K562 (cell line): ENCODE measurements at regions not wholly inside any gene's neighbourhood (a gene's known extent, or its start where the extent isn't known, plus 50 kb on each side); places are given as distances from the start of the nearest gene placed in this dataset.

Experiments
- ATAC-seq: fragments of 200-7000 bp; cut with Tn5 transposase; 3 replicates; pipeline ENCODE4 v1.9.1; 2020; ENCODE audit warnings: moderate library complexity
- BruUV-seq: library from RNA; stranded (reverse); fragments of 400-500 nt; replicated peaks from 2 replicates; lab custom pipeline; 2021; lab: Mats Ljungman, UMichigan
- CTCF ChIA-PET: fragments of 300-600 bp; formaldehyde crosslinking; extraction: SDS; loops from one replicate; lab custom pipeline; 2021; ENCODE audit warnings: low intra/inter-chr PET ratio; lab: Yijun Ruan, JAX
- POLR2A ChIA-PET: fragments of 300-600, 350-650 bp; sonication (Branson Sonifier 250); formaldehyde crosslinking; extraction: SDS; loops from one replicate; lab custom pipeline; 2021; ENCODE audit warnings: antibody characterized with exemption, inconsistent platforms; lab: Yijun Ruan, JAX
- DNase-seq, 4 experiments: peaks; one replicate each; pipeline versions ENCODE4 v3.0.0 to v3.0.0-alpha.2; 2011 to 2018; ENCODE audit warnings: low spot score in 3 of 4, mixed read lengths in 3 of 4; ENCODE audit errors: extremely low read depth in 1 of 4
- FAIRE-seq: peaks from 2 replicates; lab custom pipeline; 2011; peaks lifted over from hg19 to GRCh38; lab: Jason Lieb, UNC
- H2AFZ ChIP-seq: 2 replicates; pipeline ENCODE4 v1.6.0; 2011; ENCODE audit warnings: low read depth, low read length, control low read depth, inconsistent platforms
- H3K27ac ChIP-seq: fragments of 200-600 bp; 3 replicates; pipeline ENCODE4 v1.8.0; 2011; ENCODE audit warnings: low read depth, mild to moderate bottlenecking, control low read depth, inconsistent platforms, low read length, moderate library complexity, mixed read lengths; ENCODE audit errors: extremely low read depth
- H3K27me3 ChIP-seq, 2 experiments: fragments of 300-600 bp in 1 of 2; 2 replicates in 1 of 2; 3 replicates in 1 of 2; pipeline versions ENCODE4 v1.6.0 to v1.8.0; 2011; ENCODE audit warnings: inconsistent platforms in 2 of 2, low read length in 2 of 2, mild to moderate bottlenecking in 1 of 2, mixed read lengths in 1 of 2, moderate library complexity in 1 of 2; ENCODE audit not compliant: control insufficient read depth in 2 of 2, insufficient read depth in 2 of 2
- H3K36me3 ChIP-seq: fragments of 300-600 bp; 3 replicates; pipeline ENCODE4 v1.8.0; 2011; ENCODE audit warnings: mild to moderate bottlenecking, low read length, inconsistent platforms; ENCODE audit not compliant: control insufficient read depth, insufficient read depth
- H3K4me1 ChIP-seq, 2 experiments: fragments of 200-600 bp in 1 of 2; replicated peaks in 1 of 2; 2 replicates in 1 of 2; 3 replicates in 1 of 2; pipeline versions ENCODE4 v1.5.1 to v1.8.0; 2011; ENCODE audit warnings: inconsistent platforms in 2 of 2, low read length in 2 of 2, mild to moderate bottlenecking in 1 of 2, mixed read lengths in 1 of 2, moderate library complexity in 1 of 2; ENCODE audit not compliant: control insufficient read depth in 2 of 2, insufficient read depth in 2 of 2
- H3K4me2 ChIP-seq: 2 replicates; pipeline ENCODE4 v1.6.1; 2011; ENCODE audit warnings: low read length, control low read depth, inconsistent platforms, mixed read lengths; ENCODE audit not compliant: insufficient read depth
- H3K4me3 ChIP-seq: fragments of 200-600 bp; sonication (generic), shearing (Covaris generic); 2 replicates; pipeline ENCODE4 v1.5.1; 2016; ENCODE audit warnings: control low read depth, inconsistent platforms
- H3K79me2 ChIP-seq: fragments of 200-600 bp; 3 replicates; pipeline ENCODE4 v1.8.0; 2011; ENCODE audit warnings: low read length, inconsistent platforms; ENCODE audit not compliant: control insufficient read depth, insufficient read depth
- H3K9ac ChIP-seq, 2 experiments: 2 replicates each; pipeline versions ENCODE4 v1.6.0 to v1.6.1; 2011; ENCODE audit warnings: low read depth in 2 of 2, low read length in 2 of 2, control low read depth in 1 of 2, inconsistent platforms in 1 of 2, mild to moderate bottlenecking in 1 of 2, mixed read lengths in 1 of 2; ENCODE audit not compliant: insufficient read depth in 1 of 2
- H3K9me1 ChIP-seq: one replicate; pipeline ENCODE4 v1.6.0; 2011; ENCODE audit warnings: inconsistent platforms, mild to moderate bottlenecking, low read length, moderate library complexity; ENCODE audit not compliant: control insufficient read depth, insufficient read depth
- H3K9me3 ChIP-seq: replicated peaks from 2 replicates; pipeline ENCODE4 v1.5.1; 2011; ENCODE audit warnings: low read depth, low read length, inconsistent platforms; ENCODE audit not compliant: control insufficient read depth, insufficient read depth
- H4K20me1 ChIP-seq: replicated peaks from 2 replicates; pipeline ENCODE4 v1.6.1; 2011; ENCODE audit warnings: low read length, inconsistent platforms, mixed read lengths; ENCODE audit not compliant: control insufficient read depth, insufficient read depth
- C11orf30 ChIP-seq: fragments of 450-650 bp; IDR thresholded peaks from 2 replicates; pipeline ENCODE4 v1.6.1; 2016; ENCODE audit warnings: low read depth, mild to moderate bottlenecking
- FOSL1 ChIP-seq: fragments of 200-800 bp; sonication (Bioruptor generic); conservative IDR thresholded peaks from 2 replicates; pipeline ENCODE4 v1.6.1; 2016; ENCODE audit warnings: missing genetic modification characterization, missing compliant biosample characterization
- HEY1 ChIP-seq: fragments of 250-450 bp; sonication (Bioruptor Pico); IDR thresholded peaks from 2 replicates; pipeline ENCODE4 v1.5.0; 2020; ENCODE audit warnings: mild to moderate bottlenecking, moderate library complexity, borderline replicate concordance
- KAT2B ChIP-seq: IDR thresholded peaks from one replicate; pipeline ENCODE4 v1.6.1; 2012; ENCODE audit warnings: low read depth, mild to moderate bottlenecking, control low read depth, inconsistent platforms, low read length, moderate library complexity
- KLF10 ChIP-seq: fragments of 250-450 bp; sonication (Bioruptor Pico); IDR thresholded peaks from 2 replicates; pipeline ENCODE4 v1.6.1; 2021; ENCODE audit warnings: matching md5 sums
- MCM2 ChIP-seq: fragments of 450-650 bp; IDR thresholded peaks from 2 replicates; pipeline ENCODE4 v1.6.1; 2017; ENCODE audit warnings: low read depth, mild to moderate bottlenecking
- SMARCA5 ChIP-seq: fragments of 450-650 bp; IDR thresholded peaks from 2 replicates; pipeline ENCODE4 v1.6.1; 2016
- TGIF2 ChIP-seq: sonication (generic); formaldehyde crosslinking; IDR thresholded peaks from 2 replicates; pipeline ENCODE4 v1.8.1; 2022; ENCODE audit warnings: mild to moderate bottlenecking, missing genetic modification reagents, moderate library complexity
- ZNF3 ChIP-seq: fragments of 250-450 bp; sonication (Bioruptor Pico); IDR thresholded peaks from 2 replicates; pipeline ENCODE4 v1.5.0; 2021; ENCODE audit warnings: mild to moderate bottlenecking, moderate library complexity
- ZNF408 ChIP-seq: fragments of 250-450 bp; sonication (Bioruptor Pico); IDR thresholded peaks from 2 replicates; pipeline ENCODE4 v1.4.0; 2020; ENCODE audit warnings: low read depth, mild to moderate bottlenecking, moderate library complexity
- ZNF436 ChIP-seq: fragments of 250-450, 450-650 bp; sonication (Bioruptor Pico); formaldehyde crosslinking; IDR thresholded peaks from 2 replicates; pipeline ENCODE4 v1.7.0; 2020; ENCODE audit warnings: mild to moderate bottlenecking
- WGBS: fragments of 100-300 bp; shearing (Covaris generic); methylation state at CpG from one replicate; pipeline ENCODE4 v1.1.6; 2016; ENCODE audit warnings: low coverage, mixed read lengths; ENCODE audit not compliant: insufficient coverage; ENCODE audit errors: missing lambda C conversion rate; 5-methylcytosine and 5-hydroxymethylcytosine counted together
- in situ Hi-C: fragments of 300-500 bp; cut with MboI; formaldehyde crosslinking; loops from 4 replicates; pipeline ENCODE4 v1.15.0; 2018; ENCODE audit warnings: inconsistent platforms, mixed read lengths
- intact Hi-C: fragments of 100-400 bp; cut with micrococcal nuclease; formaldehyde crosslinking; loops from 2 replicates; pipeline ENCODE4 v1.14.2; 2022
- TF ChIP-seq, protein P1 (sequence below): fragments of 450-650 bp; IDR thresholded peaks from 2 replicates; pipeline ENCODE4 v1.6.1; 2016; ENCODE audit warnings: low read depth

- Histone ChIP-seq H4K20me1 (no peaks in the 10 kb centered on the region), H3K9me1 (no peaks in the 10 kb centered on the region), H3K79me2 (no peaks in the 10 kb centered on the region), H3K9me3 (peaks cover 2% of the 10 kb centered on the region; the same call in 1 of the 2 replicates), H3K36me3 (no peaks in the 10 kb centered on the region), H3K4me2 (no peak overlapping the region), H3K4me1 (peaks cover 0 to 5% of the 10 kb centered on the region in 2 experiments; a peak in 3 of 5 replicates), H3K27ac (no peak overlapping the region), H3K4me3 (no peak overlapping the region), H3K9ac (no peak overlapping the region), H2AFZ (no peak overlapping the region), H3K27me3 (no peaks in the 10 kb centered on the region)
- intact Hi-C loops (no loop called here), in situ Hi-C loops (no loop called here)
- ATAC-seq (no peak), DNase-seq (no peak), FAIRE-seq (no peak)
- TF ChIP-seq SMARCA5: no peak
- TF ChIP-seq, protein P1, sequence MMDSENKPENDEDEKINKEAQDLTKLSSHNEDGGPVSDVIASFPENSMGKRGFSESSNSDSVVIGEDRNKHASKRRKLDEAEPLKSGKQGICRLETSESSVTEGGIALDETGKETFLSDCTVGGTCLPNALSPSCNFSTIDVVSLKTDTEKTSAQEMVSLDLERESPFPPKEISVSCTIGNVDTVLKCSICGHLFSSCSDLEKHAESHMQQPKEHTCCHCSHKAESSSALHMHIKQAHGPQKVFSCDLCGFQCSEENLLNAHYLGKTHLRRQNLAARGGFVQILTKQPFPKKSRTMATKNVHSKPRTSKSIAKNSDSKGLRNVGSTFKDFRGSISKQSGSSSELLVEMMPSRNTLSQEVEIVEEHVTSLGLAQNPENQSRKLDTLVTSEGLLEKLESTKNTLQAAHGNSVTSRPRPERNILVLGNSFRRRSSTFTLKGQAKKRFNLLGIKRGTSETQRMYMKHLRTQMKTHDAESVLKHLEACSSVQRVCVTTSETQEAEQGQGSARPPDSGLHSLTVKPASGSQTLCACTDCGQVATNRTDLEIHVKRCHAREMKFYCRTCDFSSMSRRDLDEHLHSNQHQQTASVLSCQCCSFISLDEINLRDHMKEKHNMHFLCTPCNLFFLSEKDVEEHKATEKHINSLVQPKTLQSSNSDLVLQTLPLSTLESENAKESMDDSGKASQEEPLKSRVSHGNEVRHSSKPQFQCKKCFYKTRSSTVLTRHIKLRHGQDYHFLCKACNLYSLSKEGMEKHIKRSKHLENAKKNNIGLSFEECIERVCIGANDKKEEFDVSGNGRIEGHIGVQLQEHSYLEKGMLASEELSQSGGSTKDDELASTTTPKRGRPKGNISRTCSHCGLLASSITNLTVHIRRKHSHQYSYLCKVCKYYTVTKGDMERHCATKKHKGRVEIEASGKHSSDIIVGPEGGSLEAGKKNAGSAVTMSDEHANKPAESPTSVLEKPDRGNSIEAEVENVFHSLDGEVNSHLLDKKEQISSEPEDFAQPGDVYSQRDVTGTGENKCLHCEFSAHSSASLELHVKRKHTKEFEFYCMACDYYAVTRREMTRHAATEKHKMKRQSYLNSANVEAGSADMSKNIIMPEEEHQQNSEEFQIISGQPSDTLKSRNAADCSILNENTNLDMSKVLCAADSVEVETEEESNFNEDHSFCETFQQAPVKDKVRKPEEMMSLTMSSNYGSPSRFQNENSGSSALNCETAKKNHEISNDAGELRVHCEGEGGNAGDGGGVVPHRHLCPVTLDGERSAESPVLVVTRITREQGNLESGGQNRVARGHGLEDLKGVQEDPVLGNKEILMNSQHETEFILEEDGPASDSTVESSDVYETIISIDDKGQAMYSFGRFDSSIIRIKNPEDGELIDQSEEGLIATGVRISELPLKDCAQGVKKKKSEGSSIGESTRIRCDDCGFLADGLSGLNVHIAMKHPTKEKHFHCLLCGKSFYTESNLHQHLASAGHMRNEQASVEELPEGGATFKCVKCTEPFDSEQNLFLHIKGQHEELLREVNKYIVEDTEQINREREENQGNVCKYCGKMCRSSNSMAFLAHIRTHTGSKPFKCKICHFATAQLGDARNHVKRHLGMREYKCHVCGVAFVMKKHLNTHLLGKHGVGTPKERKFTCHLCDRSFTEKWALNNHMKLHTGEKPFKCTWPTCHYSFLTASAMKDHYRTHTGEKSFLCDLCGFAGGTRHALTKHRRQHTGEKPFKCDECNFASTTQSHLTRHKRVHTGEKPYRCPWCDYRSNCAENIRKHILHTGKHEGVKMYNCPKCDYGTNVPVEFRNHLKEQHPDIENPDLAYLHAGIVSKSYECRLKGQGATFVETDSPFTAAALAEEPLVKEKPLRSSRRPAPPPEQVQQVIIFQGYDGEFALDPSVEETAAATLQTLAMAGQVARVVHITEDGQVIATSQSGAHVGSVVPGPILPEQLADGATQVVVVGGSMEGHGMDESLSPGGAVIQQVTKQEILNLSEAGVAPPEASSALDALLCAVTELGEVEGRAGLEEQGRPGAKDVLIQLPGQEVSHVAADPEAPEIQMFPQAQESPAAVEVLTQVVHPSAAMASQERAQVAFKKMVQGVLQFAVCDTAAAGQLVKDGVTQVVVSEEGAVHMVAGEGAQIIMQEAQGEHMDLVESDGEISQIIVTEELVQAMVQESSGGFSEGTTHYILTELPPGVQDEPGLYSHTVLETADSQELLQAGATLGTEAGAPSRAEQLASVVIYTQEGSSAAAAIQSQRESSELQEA: no peak
- TF ChIP-seq ZNF436: no peak
- TF ChIP-seq C11orf30: no peak
- no peak for TF ChIP-seq MCM2
- no peak for TF ChIP-seq KAT2B
- TF ChIP-seq KLF10 (CRISPR knock-in tag): no peak
- no peak for TF ChIP-seq ZNF408
- TF ChIP-seq TGIF2 (CRISPR knock-in tag): no peak
- no peak for TF ChIP-seq HEY1 (CRISPR knock-in tag)
- TF ChIP-seq ZNF3 (CRISPR knock-in tag): no peak
- TF ChIP-seq FOSL1 (tag): no peak
- ChIA-PET POLR2A (no interaction called here), CTCF (no interaction called here)
- 19% methylated on average over 4 of the region's 4 CpGs for WGBS
- no TSS peak for BruUV-seq
Measured at GRCh38 chr5:154673506-154673905, 81.7 kb upstream of the LARP1 start.
